H9 (cell line): ENCODE measurements at regions not wholly inside any gene's neighbourhood (a gene's known extent, or its start where the extent isn't known, plus 50 kb on each side); places are given as distances from the start of the nearest gene placed in this dataset.

Experiments used
- DNase-seq: peaks from one replicate; pipeline ENCODE4 v3.0.0-alpha.2; 2017
- H2AFZ ChIP-seq: one replicate; pipeline ENCODE4 v1.6.1; 2013; ENCODE audit warnings: mild to moderate bottlenecking, low read length, control low read depth, moderate library complexity
- H2AK5ac ChIP-seq: 2 replicates; pipeline ENCODE4 v1.6.1; 2013; ENCODE audit warnings: low read length, control low read depth, mixed read lengths; ENCODE audit not compliant: insufficient read length
- H2BK120ac ChIP-seq: one replicate; pipeline ENCODE4 v1.6.1; 2013; ENCODE audit warnings: low read depth, mild to moderate bottlenecking, low read length, control low read depth, inconsistent platforms; ENCODE audit not compliant: poor library complexity, severe bottlenecking
- H2BK12ac ChIP-seq: 2 replicates; pipeline ENCODE4 v1.6.1; 2013; ENCODE audit warnings: low read length, control low read depth, mixed read lengths, low read depth; ENCODE audit not compliant: insufficient read length
- H2BK15ac ChIP-seq: 2 replicates; pipeline ENCODE4 v1.6.1; 2013; ENCODE audit warnings: low read depth, low read length, control low read depth
- H2BK20ac ChIP-seq: one replicate; pipeline ENCODE4 v1.6.1; 2013; ENCODE audit warnings: low read depth, mild to moderate bottlenecking, low read length, control low read depth, inconsistent platforms; ENCODE audit not compliant: poor library complexity, severe bottlenecking
- H2BK5ac ChIP-seq: 2 replicates; pipeline ENCODE4 v1.6.1; 2013; ENCODE audit warnings: low read length, control low read depth, mixed read lengths; ENCODE audit not compliant: insufficient read length
- H3K14ac ChIP-seq: 2 replicates; pipeline ENCODE4 v1.6.1; 2013; ENCODE audit warnings: low read length, control low read depth; ENCODE audit not compliant: insufficient read depth
- H3K18ac ChIP-seq: 2 replicates; pipeline ENCODE4 v1.6.1; 2013; ENCODE audit warnings: low read depth, mild to moderate bottlenecking, mixed read lengths, low read length, control low read depth; ENCODE audit not compliant: insufficient read length
- H3K23ac ChIP-seq: 2 replicates; pipeline ENCODE4 v1.6.1; 2013; ENCODE audit warnings: low read length, control low read depth, mixed read lengths, low read depth; ENCODE audit not compliant: insufficient read length
- H3K23me2 ChIP-seq: 2 replicates; pipeline ENCODE4 v1.6.1; 2013; ENCODE audit warnings: low read depth, mild to moderate bottlenecking, mixed read lengths, low read length, control low read depth; ENCODE audit not compliant: insufficient read length, poor library complexity, severe bottlenecking
- H3K27ac ChIP-seq: 2 replicates; pipeline ENCODE4 v1.5.1; 2013; ENCODE audit warnings: low read length, control low read depth, mixed read lengths, low read depth; ENCODE audit not compliant: insufficient read length
- H3K27me3 ChIP-seq: 2 replicates; pipeline ENCODE4 v1.6.1; 2013; ENCODE audit warnings: low read length, control low read depth, inconsistent platforms; ENCODE audit not compliant: insufficient read depth
- H3K4ac ChIP-seq: 2 replicates; pipeline ENCODE4 v1.6.1; 2013; ENCODE audit warnings: low read depth, mild to moderate bottlenecking, control low read depth, inconsistent platforms, low read length, moderate library complexity
- H3K4me1 ChIP-seq: 2 replicates; pipeline ENCODE4 v1.6.1; 2013; ENCODE audit warnings: low read length, control low read depth, inconsistent platforms; ENCODE audit not compliant: insufficient read depth
- H3K4me2 ChIP-seq: 2 replicates; pipeline ENCODE4 v1.6.1; 2013; ENCODE audit warnings: low read length, control low read depth, mixed read lengths; ENCODE audit not compliant: insufficient read length, insufficient read depth
- H3K56ac ChIP-seq: 2 replicates; pipeline ENCODE4 v1.6.1; 2013; ENCODE audit warnings: low read depth, mild to moderate bottlenecking, mixed read lengths, low read length, control low read depth; ENCODE audit not compliant: insufficient read length
- H3K79me1 ChIP-seq: 2 replicates; pipeline ENCODE4 v1.6.1; 2013; ENCODE audit warnings: low read depth, mild to moderate bottlenecking, moderate library complexity, low read length, control low read depth, inconsistent platforms; ENCODE audit not compliant: insufficient read depth, poor library complexity, severe bottlenecking
- H3K79me2 ChIP-seq: 2 replicates; pipeline ENCODE4 v1.6.1; 2013; ENCODE audit warnings: low read length, control low read depth, inconsistent platforms; ENCODE audit not compliant: insufficient read depth
- H3K9ac ChIP-seq: 2 replicates; pipeline ENCODE4 v1.6.1; 2013; ENCODE audit warnings: low read length, control low read depth, mixed read lengths; ENCODE audit not compliant: insufficient read length; ENCODE audit errors: extremely low read depth
- H3K9me3 ChIP-seq: one replicate; pipeline ENCODE4 v1.6.1; 2013; ENCODE audit warnings: low read depth, low read length, inconsistent platforms; ENCODE audit not compliant: control insufficient read depth
- H3T11ph ChIP-seq: one replicate; pipeline ENCODE4 v1.6.1; 2013; ENCODE audit warnings: mild to moderate bottlenecking, low read length, control low read depth, inconsistent platforms
- H4K20me1 ChIP-seq: one replicate; pipeline ENCODE4 v1.6.1; 2013; ENCODE audit not compliant: control insufficient read depth, insufficient read length, insufficient read depth
- H4K5ac ChIP-seq: 2 replicates; pipeline ENCODE4 v1.6.1; 2013; ENCODE audit warnings: low read depth, mild to moderate bottlenecking, mixed read lengths, low read length, control low read depth; ENCODE audit not compliant: insufficient read length
- H4K8ac ChIP-seq: replicated peaks from 2 replicates; pipeline ENCODE4 v1.6.1; 2013; ENCODE audit warnings: low read length, control low read depth, mixed read lengths, low read depth; ENCODE audit not compliant: insufficient read length
- H4K91ac ChIP-seq: 2 replicates; pipeline ENCODE4 v1.6.1; 2013; ENCODE audit warnings: low read depth, mild to moderate bottlenecking, moderate library complexity, mixed read lengths, low read length, control low read depth; ENCODE audit not compliant: insufficient read length
- H3K27ac Mint-ChIP-seq, 3 experiments: 2 replicates in 2 of 3; 3 replicates in 1 of 3; pipeline ENCODE4 v1.8.0; 2020 to 2021; ENCODE audit warnings: mixed read lengths in 3 of 3, mild to moderate bottlenecking in 1 of 3, moderate library complexity in 1 of 3
- H3K27me3 Mint-ChIP-seq: 2 replicates; pipeline ENCODE4 v1.8.0; 2021; ENCODE audit warnings: low read depth, mild to moderate bottlenecking, moderate library complexity, mixed read lengths
- H3K36me3 Mint-ChIP-seq, 3 experiments: 2 replicates in 2 of 3; 3 replicates in 1 of 3; pipeline ENCODE4 v1.8.0; 2020 to 2021; ENCODE audit warnings: low read depth in 3 of 3, mixed read lengths in 3 of 3; ENCODE audit not compliant: insufficient read depth in 1 of 3
- H3K4me1 Mint-ChIP-seq, 2 experiments: 2 replicates each; pipeline ENCODE4 v1.8.0; 2020; ENCODE audit warnings: mixed read lengths in 2 of 2
- H3K4me3 Mint-ChIP-seq, 2 experiments: 2 replicates in 1 of 2; 3 replicates in 1 of 2; pipeline ENCODE4 v1.8.0; 2020 to 2021; ENCODE audit warnings: mild to moderate bottlenecking in 2 of 2, mixed read lengths in 2 of 2, moderate library complexity in 1 of 2
- H3K9me3 Mint-ChIP-seq, 2 experiments: 2 replicates in 1 of 2; 3 replicates in 1 of 2; pipeline ENCODE4 v1.8.0; 2020; ENCODE audit warnings: mild to moderate bottlenecking in 2 of 2, mixed read lengths in 2 of 2, moderate library complexity in 1 of 2
- CTCF ChIP-seq: fragments of 200-600 bp; sonication (generic); conservative IDR thresholded peaks from 3 replicates; pipeline ENCODE4 v1.8.0; 2021; ENCODE audit warnings: antibody characterized with exemption, mild to moderate bottlenecking

DNA sequence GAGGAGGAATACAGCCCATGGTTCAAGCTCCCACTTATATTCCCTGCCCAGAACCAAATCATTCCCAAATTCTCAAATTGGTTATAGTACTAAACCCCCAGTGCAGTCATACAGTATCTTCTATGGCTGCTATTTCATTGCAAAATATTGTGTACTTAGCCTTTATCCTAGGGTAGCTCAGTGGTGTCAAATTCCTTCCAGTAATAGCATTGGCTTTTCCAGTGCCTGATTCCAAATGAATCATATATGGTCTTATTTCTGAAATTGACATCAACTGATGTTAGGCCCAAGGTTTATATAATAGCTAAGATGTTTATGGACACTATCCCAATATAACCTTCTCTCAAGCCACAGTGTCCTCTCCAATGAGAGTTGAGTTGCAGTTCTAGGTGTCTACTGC, 256.7 kb downstream of the NDUFS4 start:
- no peak overlapping the region for H4K5ac ChIP-seq
- no peaks in the 10 kb centered on the region for H3K9me3 ChIP-seq
- H3K27me3 ChIP-seq: no peaks in the 10 kb centered on the region
- no peak overlapping the region for H2AK5ac ChIP-seq
- no peak overlapping the region for H3K27ac Mint-ChIP-seq
- H2BK5ac ChIP-seq: no peak overlapping the region
- H3K14ac ChIP-seq: no peak overlapping the region
- peaks cover 14 to 18% of the 10 kb centered on the region in 2 experiments for H3K4me1 Mint-ChIP-seq
- H3K23me2 ChIP-seq: no peaks in the 10 kb centered on the region
- H3K79me2 ChIP-seq: no peaks in the 10 kb centered on the region
- no peak overlapping the region for H3K4me2 ChIP-seq
- H2BK15ac ChIP-seq: no peak overlapping the region
- H3K9ac ChIP-seq: no peak overlapping the region
- no peaks in the 10 kb centered on the region; a peak in 1 of 7 replicates for H3K36me3 Mint-ChIP-seq
- H3T11ph ChIP-seq: no peak overlapping the region
- no peak for DNase-seq
- H4K8ac ChIP-seq: no peak overlapping the region
- H2BK120ac ChIP-seq: no peak overlapping the region
- H4K20me1 ChIP-seq: no peaks in the 10 kb centered on the region
- no peaks in the 10 kb centered on the region; a peak in 1 of 5 replicates for H3K9me3 Mint-ChIP-seq
- no peak overlapping the region for H2BK20ac ChIP-seq
- no peak overlapping the region for H3K27ac ChIP-seq
- no peak overlapping the region for H4K91ac ChIP-seq
- no peak overlapping the region for H3K18ac ChIP-seq
- no peak overlapping the region for H3K4ac ChIP-seq
- no peak overlapping the region for H3K4me3 Mint-ChIP-seq
- H3K56ac ChIP-seq: no peak overlapping the region
- H3K23ac ChIP-seq: no peak overlapping the region
- no peak for TF ChIP-seq CTCF
- peaks cover 2% of the 10 kb centered on the region; the same call in 1 of the 2 replicates for H3K27me3 Mint-ChIP-seq
- no peaks in the 10 kb centered on the region for H3K4me1 ChIP-seq
- no peak overlapping the region for H2AFZ ChIP-seq
- H3K79me1 ChIP-seq: no peaks in the 10 kb centered on the region
- H2BK12ac ChIP-seq: no peak overlapping the region
